ENCODE measurements at regions not wholly inside any gene's neighbourhood (a gene's known extent, or its start where the extent isn't known, plus 50 kb on each side); places are given as distances from the start of the nearest gene placed in this dataset.
A peak's percentile ranks its signal among the peaks of the same experiment; 100 is the strongest.

DNA sequence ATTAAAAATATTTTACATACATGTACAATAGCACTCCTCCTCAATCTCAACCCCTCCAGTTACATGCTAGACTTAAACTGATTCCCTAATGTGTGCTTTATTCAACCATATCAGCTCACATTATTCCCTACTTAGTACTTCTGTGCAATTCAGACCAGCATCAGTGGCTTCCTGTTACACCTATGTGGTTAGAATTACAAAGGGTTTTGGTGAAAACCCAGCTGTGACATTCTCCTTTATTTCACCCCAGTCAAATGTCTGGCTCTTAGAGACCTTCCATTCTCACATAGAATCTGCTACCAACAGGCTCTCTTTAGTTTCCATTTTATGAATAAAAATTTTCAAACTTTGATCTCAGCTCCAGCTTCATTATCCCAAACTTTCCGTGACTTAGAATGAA is 85.2 kb upstream of the SLC7A11 start:
- H2BK5ac ChIP-seq (ENCODE audit: low read length), result no peak overlapping the region
- DNase-seq (ENCODE audit: low spot score), result no peak
- H2BK15ac ChIP-seq (ENCODE audit: low read length), result no peak overlapping the region
- H2BK120ac ChIP-seq (ENCODE audit: low read depth, low read length), result no peak overlapping the region
- no peaks in the 10 kb centered on the region for H3K79me1 ChIP-seq (ENCODE audit: low read depth, low read length)
- H2AFZ ChIP-seq (ENCODE audit: low read length), result no peak overlapping the region
- no peak overlapping the region for H4K8ac ChIP-seq (ENCODE audit: low read depth, low read length)
- H3K4me3 ChIP-seq (ENCODE audit: low read length in 2 of 2), result no peak overlapping the region
- H3K27ac ChIP-seq (replicated peaks; ENCODE audit: low read length), result no peak overlapping the region
- H2BK12ac ChIP-seq (ENCODE audit: low read length), result no peak overlapping the region
- H3K9ac ChIP-seq (ENCODE audit: low read depth, low read length, poor library complexity), result no peak overlapping the region
- peaks cover 0 to 2% of the 10 kb centered on the region in 2 donors for H3K4me1 ChIP-seq (ENCODE audit: control insufficient read depth in 2 of 2, insufficient read depth in 1 of 2, low read depth in 1 of 2, low read length in 2 of 2)
- no peaks in the 10 kb centered on the region for H3K27me3 ChIP-seq (ENCODE audit: control insufficient read depth in 3 of 3, insufficient read depth in 3 of 3, low read depth in 1 of 3, low read length in 3 of 3)
- no peaks in the 10 kb centered on the region for H3K36me3 ChIP-seq (replicated peaks in 1 of 2; ENCODE audit: control insufficient read depth in 2 of 2, insufficient read depth in 2 of 2, low read length in 2 of 2)
- no peak overlapping the region for H4K91ac ChIP-seq (ENCODE audit: low read depth, low read length, poor library complexity)
- H3K9me3 ChIP-seq (replicated peaks in 1 of 2; ENCODE audit: control insufficient read depth in 2 of 2, insufficient read depth in 1 of 2, low read depth in 1 of 2, low read length in 2 of 2), result peaks cover 0 to 2% of the 10 kb centered on the region in 2 donors
- no peak overlapping the region for H3K4me2 ChIP-seq (ENCODE audit: insufficient read depth, low read length, poor library complexity, severe bottlenecking)
- H3K4ac ChIP-seq (ENCODE audit: low read length), result no peak overlapping the region
- H3K23ac ChIP-seq (ENCODE audit: low read depth, low read length, poor library complexity), result no peak overlapping the region
- WGBS, 2 donors (ENCODE audit: extremely low coverage in 2 of 2, insufficient read length in 2 of 2, insufficient replicate concordance in 1 of 2), result no CpG with 5 or more reads among the region's 1 CpG
- H2AK5ac ChIP-seq (ENCODE audit: low read depth, low read length), result no peak overlapping the region
- no peak overlapping the region for H3K18ac ChIP-seq (ENCODE audit: low read length)
- no peak overlapping the region for H3K14ac ChIP-seq (ENCODE audit: low read length)

- no peak overlapping the region for H3K14ac ChIP-seq (ENCODE audit: low read length)
- H2BK120ac ChIP-seq (ENCODE audit: low read depth, low read length), result no peak overlapping the region
- H3K4ac ChIP-seq (ENCODE audit: low read length), result no peak overlapping the region
- H3K36me3 ChIP-seq (replicated peaks in 1 of 2; ENCODE audit: control insufficient read depth in 2 of 2, insufficient read depth in 2 of 2, low read length in 2 of 2), result no peaks in the 10 kb centered on the region
- no peaks in the 10 kb centered on the region for H3K79me1 ChIP-seq (ENCODE audit: low read depth, low read length)
- H3K18ac ChIP-seq (ENCODE audit: low read length), result no peak overlapping the region
- no peak overlapping the region for H3K23ac ChIP-seq (ENCODE audit: low read depth, low read length, poor library complexity)
- H4K91ac ChIP-seq (ENCODE audit: low read depth, low read length, poor library complexity), result no peak overlapping the region
- no peak overlapping the region for H3K4me3 ChIP-seq (ENCODE audit: low read length in 2 of 2)
- H2BK5ac ChIP-seq (ENCODE audit: low read length), result no peak overlapping the region
- H3K9ac ChIP-seq (ENCODE audit: low read depth, low read length, poor library complexity), result no peak overlapping the region
- no peaks in the 10 kb centered on the region for H3K27me3 ChIP-seq (ENCODE audit: control insufficient read depth in 3 of 3, insufficient read depth in 3 of 3, low read depth in 1 of 3, low read length in 3 of 3)
- no peak overlapping the region for H3K4me2 ChIP-seq (ENCODE audit: insufficient read depth, low read length, poor library complexity, severe bottlenecking)
- peak overlapping the region; percentile 24 for H2AFZ ChIP-seq (ENCODE audit: low read length)
- H4K8ac ChIP-seq (ENCODE audit: low read depth, low read length), result no peak overlapping the region
- WGBS, 2 donors (ENCODE audit: extremely low coverage in 2 of 2, insufficient read length in 2 of 2, insufficient replicate concordance in 1 of 2), result no CpG with 5 or more reads among the region's 1 CpG
- no peak overlapping the region for H2BK15ac ChIP-seq (ENCODE audit: low read length)
- DNase-seq (ENCODE audit: low spot score), result no peak
- H3K27ac ChIP-seq (replicated peaks; ENCODE audit: low read length), result peak overlapping the region; percentile 58
- H2AK5ac ChIP-seq (ENCODE audit: low read depth, low read length), result no peak overlapping the region
- peaks cover 4 to 8% of the 10 kb centered on the region in 2 donors for H3K4me1 ChIP-seq (ENCODE audit: control insufficient read depth in 2 of 2, insufficient read depth in 1 of 2, low read depth in 1 of 2, low read length in 2 of 2)
- H2BK12ac ChIP-seq (ENCODE audit: low read length), result no peak overlapping the region
- no peaks in the 10 kb centered on the region for H3K9me3 ChIP-seq (replicated peaks in 1 of 2; ENCODE audit: control insufficient read depth in 2 of 2, insufficient read depth in 1 of 2, low read depth in 1 of 2, low read length in 2 of 2)
Measured at GRCh38 chr4:138320831-138321230, 78.7 kb upstream of the SLC7A11 start.

- no peak overlapping the region for H3K14ac ChIP-seq (ENCODE audit: low read length)
- no peak overlapping the region for H2BK5ac ChIP-seq (ENCODE audit: low read length)
- no peaks in the 10 kb centered on the region for H3K27me3 ChIP-seq (ENCODE audit: control insufficient read depth in 3 of 3, insufficient read depth in 3 of 3, low read depth in 1 of 3, low read length in 3 of 3)
- no peak overlapping the region for H2BK12ac ChIP-seq (ENCODE audit: low read length)
- no peak overlapping the region for H2BK15ac ChIP-seq (ENCODE audit: low read length)
- no peak overlapping the region for H4K91ac ChIP-seq (ENCODE audit: low read depth, low read length, poor library complexity)
- no peaks in the 10 kb centered on the region for H3K79me1 ChIP-seq (ENCODE audit: low read depth, low read length)
- no peak overlapping the region for H3K23ac ChIP-seq (ENCODE audit: low read depth, low read length, poor library complexity)
- H3K9ac ChIP-seq (ENCODE audit: low read depth, low read length, poor library complexity), result no peak overlapping the region
- H3K4me3 ChIP-seq (ENCODE audit: low read length in 2 of 2), result no peak overlapping the region
- no peak overlapping the region for H2BK120ac ChIP-seq (ENCODE audit: low read depth, low read length)
- WGBS, 2 donors (ENCODE audit: extremely low coverage in 2 of 2, insufficient read length in 2 of 2, insufficient replicate concordance in 1 of 2), result no CpG with 5 or more reads among the region's 1 CpG
- H3K18ac ChIP-seq (ENCODE audit: low read length), result no peak overlapping the region
- DNase-seq (ENCODE audit: low spot score), result no peak
- H3K4me2 ChIP-seq (ENCODE audit: insufficient read depth, low read length, poor library complexity, severe bottlenecking), result no peak overlapping the region
- no peaks in the 10 kb centered on the region for H3K9me3 ChIP-seq (replicated peaks in 1 of 2; ENCODE audit: control insufficient read depth in 2 of 2, insufficient read depth in 1 of 2, low read depth in 1 of 2, low read length in 2 of 2)
- H4K8ac ChIP-seq (ENCODE audit: low read depth, low read length), result no peak overlapping the region
- H2AK5ac ChIP-seq (ENCODE audit: low read depth, low read length), result no peak overlapping the region
- H3K36me3 ChIP-seq (replicated peaks in 1 of 2; ENCODE audit: control insufficient read depth in 2 of 2, insufficient read depth in 2 of 2, low read length in 2 of 2), result no peaks in the 10 kb centered on the region
- no peak overlapping the region for H3K4ac ChIP-seq (ENCODE audit: low read length)
- no peak overlapping the region for H3K27ac ChIP-seq (replicated peaks; ENCODE audit: low read length)
- peaks cover 4 to 8% of the 10 kb centered on the region in 2 donors for H3K4me1 ChIP-seq (ENCODE audit: control insufficient read depth in 2 of 2, insufficient read depth in 1 of 2, low read depth in 1 of 2, low read length in 2 of 2)
- H2AFZ ChIP-seq (ENCODE audit: low read length), result no peak overlapping the region
Measured at GRCh38 chr4:138320030-138320429, 77.9 kb upstream of the SLC7A11 start.

DNA sequence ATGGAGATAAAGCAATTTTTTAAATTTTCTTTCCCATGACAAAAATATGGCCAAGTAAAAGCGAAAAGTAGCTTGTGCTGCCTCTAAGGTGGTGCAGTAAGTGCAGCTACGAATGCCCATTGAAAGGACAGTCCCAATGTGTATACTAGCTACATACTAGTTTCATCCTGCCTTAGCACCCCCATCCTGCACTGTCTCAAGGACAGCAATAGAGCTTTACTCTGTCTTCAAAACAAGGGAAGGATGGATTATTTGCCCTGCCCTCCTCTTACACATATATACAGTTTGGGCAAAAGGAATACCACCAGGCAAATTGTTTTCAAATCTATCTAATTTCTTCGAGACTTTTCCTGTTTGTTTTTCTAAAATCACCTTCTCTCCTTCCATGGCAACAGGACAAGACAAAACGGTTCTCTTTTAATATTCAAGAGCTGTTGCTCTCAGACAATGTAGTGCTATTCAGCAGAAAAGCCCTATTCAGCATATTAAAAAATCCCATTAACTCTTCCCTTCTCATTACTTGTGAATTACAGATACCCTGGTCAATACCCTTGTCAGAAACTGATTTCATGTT is 75.1 kb upstream of the SLC7A11 start:
- Histone ChIP-seq H3K36me3 (replicated peaks in 1 of 2; ENCODE audit: control insufficient read depth in 2 of 2, insufficient read depth in 2 of 2, low read length in 2 of 2) (no peaks in the 10 kb centered on the region), H2AK5ac (ENCODE audit: low read depth, low read length) (no peak overlapping the region), H3K4me2 (ENCODE audit: insufficient read depth, low read length, poor library complexity, severe bottlenecking) (no peak overlapping the region), H4K91ac (ENCODE audit: low read depth, low read length, poor library complexity) (no peak overlapping the region), H2BK120ac (ENCODE audit: low read depth, low read length) (no peak overlapping the region), H3K9me3 (replicated peaks in 1 of 2; ENCODE audit: control insufficient read depth in 2 of 2, insufficient read depth in 1 of 2, low read depth in 1 of 2, low read length in 2 of 2) (no peaks in the 10 kb centered on the region), H2BK12ac (ENCODE audit: low read length) (no peak overlapping the region), H4K8ac (ENCODE audit: low read depth, low read length) (no peak overlapping the region), H3K4me1 (ENCODE audit: control insufficient read depth in 2 of 2, insufficient read depth in 1 of 2, low read depth in 1 of 2, low read length in 2 of 2) (peaks cover 2 to 8% of the 10 kb centered on the region in 2 donors), H2BK5ac (ENCODE audit: low read length) (no peak overlapping the region), H3K79me1 (ENCODE audit: low read depth, low read length) (no peaks in the 10 kb centered on the region), H3K9ac (ENCODE audit: low read depth, low read length, poor library complexity) (no peak overlapping the region), H3K18ac (ENCODE audit: low read length) (no peak overlapping the region), H3K27ac (replicated peaks; ENCODE audit: low read length) (no peak overlapping the region), H3K14ac (ENCODE audit: low read length) (no peak overlapping the region), H2AFZ (ENCODE audit: low read length) (peak overlapping the region; percentile 74), H3K4ac (ENCODE audit: low read length) (no peak overlapping the region), H3K27me3 (ENCODE audit: control insufficient read depth in 3 of 3, insufficient read depth in 3 of 3, low read depth in 1 of 3, low read length in 3 of 3) (no peaks in the 10 kb centered on the region), H3K4me3 (ENCODE audit: low read length in 2 of 2) (no peak overlapping the region), H2BK15ac (ENCODE audit: low read length) (no peak overlapping the region), H3K23ac (ENCODE audit: low read depth, low read length, poor library complexity) (no peak overlapping the region)
- DNase-seq (ENCODE audit: low spot score), result no peak
- no CpG with 5 or more reads among the region's 4 CpGs for WGBS, 2 donors (ENCODE audit: extremely low coverage in 2 of 2, insufficient read length in 2 of 2, insufficient replicate concordance in 1 of 2)

Measured in neuronal stem cell (in vitro differentiated cells).